Neural cell (in vitro differentiated cells): ENCODE measurements at regions not wholly inside any gene's neighbourhood (a gene's known extent, or its start where the extent isn't known, plus 50 kb on each side); places are given as distances from the start of the nearest gene placed in this dataset.

Source experiments
- EP300 ChIP-seq: fragments of 450-650 bp; conservative IDR thresholded peaks from 2 replicates; pipeline ENCODE4 v1.6.1; 2014; ENCODE audit warnings: antibody characterized with exemption, mild to moderate bottlenecking, moderate library complexity; ENCODE audit not compliant: poor library complexity, severe bottlenecking
- EZH2 ChIP-seq: fragments of 200-600, 300-800 bp; shearing (Covaris generic), sonication (generic); IDR thresholded peaks from 2 replicates; pipeline ENCODE4 v1.6.1; 2014; ENCODE audit warnings: antibody characterized with exemption, low read length, borderline replicate concordance, mild to moderate bottlenecking; ENCODE audit not compliant: insufficient read depth, poor library complexity, severe bottlenecking
- MXI1 ChIP-seq: fragments of 450-650 bp; conservative IDR thresholded peaks from 2 replicates; pipeline ENCODE4 v1.6.1; 2014; ENCODE audit warnings: antibody characterized with exemption, mild to moderate bottlenecking; ENCODE audit not compliant: poor library complexity, severe bottlenecking
- POLR2AphosphoS5 ChIP-seq: IDR thresholded peaks from 2 replicates; pipeline ENCODE4 v1.6.1; 2012
- RAD21 ChIP-seq: fragments of 450-650 bp; conservative IDR thresholded peaks from 2 replicates; pipeline ENCODE4 v1.6.1; 2014; ENCODE audit warnings: antibody characterized with exemption, mild to moderate bottlenecking, moderate library complexity
- SMC3 ChIP-seq: fragments of 450-650 bp; conservative IDR thresholded peaks from 2 replicates; pipeline ENCODE4 v1.6.1; 2014; ENCODE audit warnings: antibody characterized with exemption, mild to moderate bottlenecking, moderate library complexity; ENCODE audit not compliant: poor library complexity
- TAF1 ChIP-seq: IDR thresholded peaks from 2 replicates; pipeline ENCODE4 v1.6.1; 2012; ENCODE audit warnings: low read depth
- TF ChIP-seq, protein P1 (sequence below): fragments of 450-650 bp; IDR thresholded peaks from 2 replicates; pipeline ENCODE4 v1.5.1; 2014; ENCODE audit warnings: antibody characterized with exemption, mild to moderate bottlenecking, moderate library complexity; ENCODE audit not compliant: poor library complexity, severe bottlenecking
- TF ChIP-seq, protein P2 (sequence below): IDR thresholded peaks from 2 replicates; pipeline ENCODE4 v1.6.1; 2012; ENCODE audit warnings: borderline replicate concordance

DNA sequence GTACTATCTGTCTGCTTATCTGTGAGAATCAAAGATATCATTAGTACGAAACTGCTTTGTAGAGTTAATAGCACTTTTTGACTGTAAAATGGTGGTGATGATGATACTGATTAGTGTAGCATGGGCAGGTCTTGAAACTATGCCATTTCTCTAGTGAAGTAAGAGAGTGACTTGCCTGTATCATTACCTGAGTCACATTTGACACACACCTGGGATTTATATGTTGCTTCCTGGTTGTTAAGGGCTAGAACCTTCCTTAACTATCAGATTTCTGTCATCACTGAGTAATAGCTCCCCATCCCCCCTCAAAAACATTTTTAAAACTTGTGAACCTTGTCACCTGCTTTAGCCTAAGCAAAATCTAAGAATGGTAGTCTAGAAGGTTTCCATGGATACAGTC lies 135.6 kb upstream of the RORB start:
- TF ChIP-seq, protein P1, sequence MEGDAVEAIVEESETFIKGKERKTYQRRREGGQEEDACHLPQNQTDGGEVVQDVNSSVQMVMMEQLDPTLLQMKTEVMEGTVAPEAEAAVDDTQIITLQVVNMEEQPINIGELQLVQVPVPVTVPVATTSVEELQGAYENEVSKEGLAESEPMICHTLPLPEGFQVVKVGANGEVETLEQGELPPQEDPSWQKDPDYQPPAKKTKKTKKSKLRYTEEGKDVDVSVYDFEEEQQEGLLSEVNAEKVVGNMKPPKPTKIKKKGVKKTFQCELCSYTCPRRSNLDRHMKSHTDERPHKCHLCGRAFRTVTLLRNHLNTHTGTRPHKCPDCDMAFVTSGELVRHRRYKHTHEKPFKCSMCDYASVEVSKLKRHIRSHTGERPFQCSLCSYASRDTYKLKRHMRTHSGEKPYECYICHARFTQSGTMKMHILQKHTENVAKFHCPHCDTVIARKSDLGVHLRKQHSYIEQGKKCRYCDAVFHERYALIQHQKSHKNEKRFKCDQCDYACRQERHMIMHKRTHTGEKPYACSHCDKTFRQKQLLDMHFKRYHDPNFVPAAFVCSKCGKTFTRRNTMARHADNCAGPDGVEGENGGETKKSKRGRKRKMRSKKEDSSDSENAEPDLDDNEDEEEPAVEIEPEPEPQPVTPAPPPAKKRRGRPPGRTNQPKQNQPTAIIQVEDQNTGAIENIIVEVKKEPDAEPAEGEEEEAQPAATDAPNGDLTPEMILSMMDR, result no peak
- TF ChIP-seq, protein P2, sequence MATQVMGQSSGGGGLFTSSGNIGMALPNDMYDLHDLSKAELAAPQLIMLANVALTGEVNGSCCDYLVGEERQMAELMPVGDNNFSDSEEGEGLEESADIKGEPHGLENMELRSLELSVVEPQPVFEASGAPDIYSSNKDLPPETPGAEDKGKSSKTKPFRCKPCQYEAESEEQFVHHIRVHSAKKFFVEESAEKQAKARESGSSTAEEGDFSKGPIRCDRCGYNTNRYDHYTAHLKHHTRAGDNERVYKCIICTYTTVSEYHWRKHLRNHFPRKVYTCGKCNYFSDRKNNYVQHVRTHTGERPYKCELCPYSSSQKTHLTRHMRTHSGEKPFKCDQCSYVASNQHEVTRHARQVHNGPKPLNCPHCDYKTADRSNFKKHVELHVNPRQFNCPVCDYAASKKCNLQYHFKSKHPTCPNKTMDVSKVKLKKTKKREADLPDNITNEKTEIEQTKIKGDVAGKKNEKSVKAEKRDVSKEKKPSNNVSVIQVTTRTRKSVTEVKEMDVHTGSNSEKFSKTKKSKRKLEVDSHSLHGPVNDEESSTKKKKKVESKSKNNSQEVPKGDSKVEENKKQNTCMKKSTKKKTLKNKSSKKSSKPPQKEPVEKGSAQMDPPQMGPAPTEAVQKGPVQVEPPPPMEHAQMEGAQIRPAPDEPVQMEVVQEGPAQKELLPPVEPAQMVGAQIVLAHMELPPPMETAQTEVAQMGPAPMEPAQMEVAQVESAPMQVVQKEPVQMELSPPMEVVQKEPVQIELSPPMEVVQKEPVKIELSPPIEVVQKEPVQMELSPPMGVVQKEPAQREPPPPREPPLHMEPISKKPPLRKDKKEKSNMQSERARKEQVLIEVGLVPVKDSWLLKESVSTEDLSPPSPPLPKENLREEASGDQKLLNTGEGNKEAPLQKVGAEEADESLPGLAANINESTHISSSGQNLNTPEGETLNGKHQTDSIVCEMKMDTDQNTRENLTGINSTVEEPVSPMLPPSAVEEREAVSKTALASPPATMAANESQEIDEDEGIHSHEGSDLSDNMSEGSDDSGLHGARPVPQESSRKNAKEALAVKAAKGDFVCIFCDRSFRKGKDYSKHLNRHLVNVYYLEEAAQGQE, result no peak
- TF ChIP-seq EZH2, result no peak
- TF ChIP-seq EP300, result no peak
- TF ChIP-seq RAD21, result no peak
- TF ChIP-seq TAF1, result no peak
- TF ChIP-seq POLR2AphosphoS5, result no peak
- no peak for TF ChIP-seq SMC3
- TF ChIP-seq MXI1, result no peak
